HG03558 (cell line): ENCODE measurements at regions not wholly inside any gene's neighbourhood (a gene's known extent, or its start where the extent isn't known, plus 50 kb on each side); places are given as distances from the start of the nearest gene placed in this dataset.

ENCODE experiments used
- ATAC-seq: cut with Tn5 transposase; IDR thresholded peaks from one replicate; pipeline ENCODE4 v1.9.1; 2021; ENCODE audit warnings: moderate number of reproducible peaks; ENCODE audit not compliant: unreplicated experiment; ENCODE audit errors: extremely low read depth

- ATAC-seq = no peak
These were observed 406.4 kb downstream of the QKI start for GRCh38 chr6:163820745-163821458.

- ATAC-seq = no peak
These were observed 405.7 kb downstream of the QKI start for GRCh38 chr6:163820171-163820570.

- ATAC-seq = no peak
These were observed 404.2 kb downstream of the QKI start for GRCh38 chr6:163818719-163819118.

GRCh38 chr6:163816441-163816840 is 401.9 kb downstream of the QKI start:
- ATAC-seq = no peak

GRCh38 chr6:163815796-163816195 is 401.3 kb downstream of the QKI start:
- ATAC-seq = no peak

DNA sequence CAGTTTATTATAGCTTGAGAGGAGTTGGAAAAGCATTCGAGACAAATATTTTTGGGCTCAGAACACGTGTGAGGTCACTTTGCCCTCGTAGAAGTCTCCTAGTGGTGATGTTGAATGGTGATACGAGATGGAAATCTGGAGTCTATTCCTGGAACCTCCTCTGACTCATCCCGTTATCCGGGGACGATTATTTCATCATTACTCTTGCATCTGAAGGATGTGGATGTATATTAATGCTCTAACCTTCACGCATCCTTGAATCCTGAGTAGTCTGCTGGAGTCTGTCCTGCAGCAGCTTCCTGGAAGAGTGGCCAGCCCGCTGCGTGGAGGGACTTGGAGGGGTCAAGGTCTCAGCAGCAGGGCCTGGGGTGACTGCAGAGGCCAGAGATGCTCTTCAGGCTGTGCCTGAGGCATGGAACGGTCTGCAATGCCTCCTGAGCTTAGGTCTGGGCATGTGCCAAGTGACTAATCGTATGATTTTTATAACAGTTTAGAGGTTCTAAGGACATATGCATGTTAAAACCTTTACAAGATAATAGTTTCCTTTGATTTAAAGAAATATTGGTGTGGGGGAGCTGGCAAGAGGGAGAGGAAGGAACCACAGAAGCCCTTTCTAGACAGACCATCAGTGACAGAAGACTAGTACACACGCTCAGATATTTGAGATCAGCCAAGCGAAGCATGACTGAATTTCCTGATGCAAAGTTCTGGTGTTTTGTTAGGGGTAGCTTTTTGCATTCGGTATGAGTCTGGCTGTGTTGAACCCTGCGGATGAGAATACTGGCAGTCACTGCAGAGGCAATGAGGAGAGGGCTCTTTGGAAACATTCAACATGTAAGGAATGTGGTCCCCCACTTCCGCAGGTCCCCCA is 400.2 kb downstream of the QKI start:
- peak; percentile 67 for ATAC-seq

- no peak for ATAC-seq
These were observed 399.5 kb downstream of the QKI start for GRCh38 chr6:163813979-163814493.

GRCh38 chr6:163811317-163811716 is 396.8 kb downstream of the QKI start:
- no peak for ATAC-seq

- ATAC-seq = no peak
These were observed 394.8 kb downstream of the QKI start for GRCh38 chr6:163809364-163809763.

- ATAC-seq = no peak
These were observed 394.4 kb downstream of the QKI start for GRCh38 chr6:163808871-163809270.

GRCh38 chr6:163808231-163808630 is 393.7 kb downstream of the QKI start:
- ATAC-seq = no peak

- no peak for ATAC-seq
These were observed 392.4 kb downstream of the QKI start for GRCh38 chr6:163806755-163807499.

DNA sequence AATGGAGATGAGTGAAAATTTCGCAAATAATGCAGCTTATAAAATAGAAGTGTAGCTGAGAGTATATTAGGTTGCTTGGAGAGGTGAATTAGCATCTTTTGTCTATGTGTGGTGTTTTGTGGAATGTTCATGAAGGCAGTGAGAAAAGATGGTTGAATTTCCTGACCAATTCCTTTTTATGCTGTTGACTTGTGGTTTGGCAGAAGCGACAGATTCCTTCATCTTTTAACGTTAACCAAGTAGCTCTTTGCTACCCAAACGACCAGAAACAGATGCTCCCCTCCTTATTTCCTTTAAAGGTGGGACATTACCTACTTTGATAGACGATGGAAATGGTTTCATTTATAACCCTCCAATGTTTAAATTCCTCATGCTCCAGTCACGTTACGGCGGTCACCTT is 390.5 kb downstream of the QKI start:
- ATAC-seq = no peak

- ATAC-seq = no peak
These were observed 387.7 kb downstream of the QKI start for GRCh38 chr6:163802267-163802666.

DNA sequence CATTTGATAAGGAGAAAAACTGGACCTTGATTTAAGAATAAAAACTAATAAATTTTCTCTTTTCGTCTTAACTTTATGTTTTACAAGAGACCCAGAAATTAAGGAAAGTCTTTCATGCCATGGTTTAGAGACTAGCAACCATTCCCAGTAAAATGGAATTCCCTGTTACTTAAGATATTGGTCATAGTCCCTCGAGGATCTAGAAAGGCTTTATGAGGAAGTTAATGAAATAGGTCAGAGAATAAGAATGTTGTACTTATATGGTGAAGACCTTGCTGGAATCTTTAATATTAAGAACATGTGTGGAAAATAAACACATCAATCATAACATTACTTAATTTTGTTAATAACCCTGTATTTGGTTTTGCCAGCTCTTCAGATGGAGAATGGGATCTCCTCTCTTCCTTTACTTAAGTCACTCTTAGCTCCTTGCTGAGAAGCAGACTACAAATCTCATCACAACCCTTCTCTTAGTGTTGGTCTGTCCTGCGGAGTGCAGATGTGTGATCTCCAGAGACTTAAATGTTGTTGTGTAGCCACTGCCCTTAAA is 382.9 kb downstream of the QKI start:
- ATAC-seq = no peak

GRCh38 chr6:163793011-163793983 is 378.8 kb downstream of the QKI start:
- ATAC-seq = peak; percentile 92

GRCh38 chr6:163790266-163790840 is 375.8 kb downstream of the QKI start:
- no peak for ATAC-seq

DNA sequence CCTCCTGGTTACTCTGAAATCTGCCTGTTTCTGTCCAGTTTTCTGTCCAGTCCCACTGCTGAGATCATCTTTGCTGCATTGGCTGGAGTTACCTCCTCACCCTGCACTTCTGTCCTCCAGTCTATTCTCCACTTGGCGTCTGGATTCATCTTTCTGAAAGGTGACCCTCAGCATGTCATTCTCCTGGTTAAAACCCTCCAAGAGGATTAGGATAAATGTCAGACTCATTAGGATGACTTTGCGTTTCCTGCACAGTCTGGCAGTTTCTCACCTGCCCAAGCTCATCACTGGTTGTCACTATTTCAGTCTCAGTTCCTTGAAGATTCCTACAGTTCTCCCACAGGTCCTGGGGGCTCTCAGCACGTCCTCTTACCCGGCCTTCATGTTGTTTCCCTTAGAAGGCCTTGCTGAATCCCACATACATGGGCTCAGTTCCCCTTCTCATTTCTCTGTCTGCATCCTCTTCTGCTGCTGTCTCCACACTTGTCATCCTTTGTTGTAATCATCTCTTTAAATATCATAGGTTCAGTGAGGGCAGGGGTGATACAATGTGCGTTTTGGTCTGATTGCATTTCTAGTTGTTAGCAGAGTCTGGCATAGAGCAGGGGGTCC is 374.8 kb downstream of the QKI start:
- no peak for ATAC-seq
